ENCODE measurements at regions not wholly inside any gene's neighbourhood (a gene's known extent, or its start where the extent isn't known, plus 50 kb on each side); places are given as distances from the start of the nearest gene placed in this dataset.
"Not testable (repeated sequence)": the region's sequence is repeated elsewhere in the genome, so short reads cannot be mapped to it uniquely, and the experiment has no call there.

GRCh38 chr2:208687720-208688119, 281.1 kb downstream of the PTH2R start:
- H3K27ac ChIP-seq (ENCODE audit: low read length); H3K4me1 ChIP-seq (ENCODE audit: control insufficient read depth, insufficient read depth, low read length); H3K4me3 ChIP-seq (ENCODE audit: low read length in 2 of 2); H3K36me3 ChIP-seq (ENCODE audit: control insufficient read depth in 2 of 2, insufficient read depth in 2 of 2, low read length in 2 of 2); H3K27me3 ChIP-seq (ENCODE audit: control insufficient read depth in 1 of 2, insufficient read depth in 2 of 2, low read length in 2 of 2); H3K9ac ChIP-seq (ENCODE audit: low read length in 2 of 2); H3K9me3 ChIP-seq (ENCODE audit: control insufficient read depth in 2 of 2, low read length in 2 of 2): not testable (repeated sequence)

GRCh38 chr2:208698114-208698513, 291.5 kb downstream of the PTH2R start:
- Histone ChIP-seq H3K27me3 (ENCODE audit: control insufficient read depth in 1 of 2, insufficient read depth in 2 of 2, low read length in 2 of 2) (no peaks in the 10 kb centered on the region), H3K4me1 (ENCODE audit: control insufficient read depth, insufficient read depth, low read length) (no peaks in the 10 kb centered on the region), H3K9me3 (ENCODE audit: control insufficient read depth in 2 of 2, low read length in 2 of 2) (no peaks in the 10 kb centered on the region), H3K9ac (ENCODE audit: low read length in 2 of 2) (no peak overlapping the region), H3K36me3 (ENCODE audit: control insufficient read depth in 2 of 2, insufficient read depth in 2 of 2, low read length in 2 of 2) (no peaks in the 10 kb centered on the region), H3K4me3 (ENCODE audit: low read length in 2 of 2) (no peak overlapping the region), H3K27ac (ENCODE audit: low read length) (no peak overlapping the region)

- Histone ChIP-seq H3K27me3 (ENCODE audit: control insufficient read depth in 1 of 2, insufficient read depth in 2 of 2, low read length in 2 of 2) (no peaks in the 10 kb centered on the region), H3K4me1 (ENCODE audit: control insufficient read depth, insufficient read depth, low read length) (no peaks in the 10 kb centered on the region), H3K27ac (ENCODE audit: low read length) (no peak overlapping the region), H3K9me3 (ENCODE audit: control insufficient read depth in 2 of 2, low read length in 2 of 2) (no peaks in the 10 kb centered on the region), H3K9ac (ENCODE audit: low read length in 2 of 2) (no peak overlapping the region), H3K36me3 (ENCODE audit: control insufficient read depth in 2 of 2, insufficient read depth in 2 of 2, low read length in 2 of 2) (no peaks in the 10 kb centered on the region), H3K4me3 (ENCODE audit: low read length in 2 of 2) (no peak overlapping the region)
Observed at GRCh38 chr2:208708486-208708885, 301.9 kb downstream of the PTH2R start.

- H3K27me3 ChIP-seq (ENCODE audit: control insufficient read depth in 1 of 2, insufficient read depth in 2 of 2, low read length in 2 of 2): no peaks in the 10 kb centered on the region
- no peaks in the 10 kb centered on the region for H3K9me3 ChIP-seq (ENCODE audit: control insufficient read depth in 2 of 2, low read length in 2 of 2)
- no peaks in the 10 kb centered on the region for H3K4me1 ChIP-seq (ENCODE audit: control insufficient read depth, insufficient read depth, low read length)
- H3K36me3 ChIP-seq (ENCODE audit: control insufficient read depth in 2 of 2, insufficient read depth in 2 of 2, low read length in 2 of 2): no peaks in the 10 kb centered on the region
- no peak overlapping the region for H3K4me3 ChIP-seq (ENCODE audit: low read length in 2 of 2)
- H3K27ac ChIP-seq (ENCODE audit: low read length): no peak overlapping the region
- no peak overlapping the region for H3K9ac ChIP-seq (ENCODE audit: low read length in 2 of 2)
Observed at GRCh38 chr2:208711598-208711997, 305.0 kb downstream of the PTH2R start.

- H3K4me3 ChIP-seq (ENCODE audit: low read length in 2 of 2): no peak overlapping the region
- no peaks in the 10 kb centered on the region for H3K36me3 ChIP-seq (ENCODE audit: control insufficient read depth in 2 of 2, insufficient read depth in 2 of 2, low read length in 2 of 2)
- H3K4me1 ChIP-seq (ENCODE audit: control insufficient read depth, insufficient read depth, low read length): no peaks in the 10 kb centered on the region
- no peak overlapping the region for H3K27ac ChIP-seq (ENCODE audit: low read length)
- H3K9ac ChIP-seq (ENCODE audit: low read length in 2 of 2): no peak overlapping the region
- H3K27me3 ChIP-seq (ENCODE audit: control insufficient read depth in 1 of 2, insufficient read depth in 2 of 2, low read length in 2 of 2): no peaks in the 10 kb centered on the region
- no peaks in the 10 kb centered on the region for H3K9me3 ChIP-seq (ENCODE audit: control insufficient read depth in 2 of 2, low read length in 2 of 2)
Observed at GRCh38 chr2:208713066-208713745, 306.6 kb downstream of the PTH2R start.

- Histone ChIP-seq H3K36me3 (ENCODE audit: control insufficient read depth in 2 of 2, insufficient read depth in 2 of 2, low read length in 2 of 2) (no peaks in the 10 kb centered on the region), H3K4me3 (ENCODE audit: low read length in 2 of 2) (no peak overlapping the region), H3K9me3 (ENCODE audit: control insufficient read depth in 2 of 2, low read length in 2 of 2) (no peaks in the 10 kb centered on the region), H3K27me3 (ENCODE audit: control insufficient read depth in 1 of 2, insufficient read depth in 2 of 2, low read length in 2 of 2) (no peaks in the 10 kb centered on the region), H3K9ac (ENCODE audit: low read length in 2 of 2) (no peak overlapping the region), H3K27ac (ENCODE audit: low read length) (no peak overlapping the region), H3K4me1 (ENCODE audit: control insufficient read depth, insufficient read depth, low read length) (no peaks in the 10 kb centered on the region)
Observed at GRCh38 chr2:208718828-208719227, 312.2 kb downstream of the PTH2R start.

- H3K9ac ChIP-seq (ENCODE audit: low read length in 2 of 2): no peak overlapping the region
- no peaks in the 10 kb centered on the region for H3K4me1 ChIP-seq (ENCODE audit: control insufficient read depth, insufficient read depth, low read length)
- no peak overlapping the region for H3K27ac ChIP-seq (ENCODE audit: low read length)
- H3K9me3 ChIP-seq (ENCODE audit: control insufficient read depth in 2 of 2, low read length in 2 of 2): no peaks in the 10 kb centered on the region
- no peaks in the 10 kb centered on the region for H3K27me3 ChIP-seq (ENCODE audit: control insufficient read depth in 1 of 2, insufficient read depth in 2 of 2, low read length in 2 of 2)
- H3K36me3 ChIP-seq (ENCODE audit: control insufficient read depth in 2 of 2, insufficient read depth in 2 of 2, low read length in 2 of 2): no peaks in the 10 kb centered on the region
- H3K4me3 ChIP-seq (ENCODE audit: low read length in 2 of 2): no peak overlapping the region
Observed at GRCh38 chr2:208722731-208723130, 316.1 kb downstream of the PTH2R start.

- H3K4me1 ChIP-seq (ENCODE audit: control insufficient read depth, insufficient read depth, low read length): no peaks in the 10 kb centered on the region
- no peak overlapping the region for H3K27ac ChIP-seq (ENCODE audit: low read length)
- no peaks in the 10 kb centered on the region for H3K27me3 ChIP-seq (ENCODE audit: control insufficient read depth in 1 of 2, insufficient read depth in 2 of 2, low read length in 2 of 2)
- H3K9me3 ChIP-seq (ENCODE audit: control insufficient read depth in 2 of 2, low read length in 2 of 2): no peaks in the 10 kb centered on the region
- no peak overlapping the region for H3K4me3 ChIP-seq (ENCODE audit: low read length in 2 of 2)
- H3K36me3 ChIP-seq (ENCODE audit: control insufficient read depth in 2 of 2, insufficient read depth in 2 of 2, low read length in 2 of 2): no peaks in the 10 kb centered on the region
- H3K9ac ChIP-seq (ENCODE audit: low read length in 2 of 2): no peak overlapping the region
Observed at GRCh38 chr2:208725280-208725679, 318.7 kb downstream of the PTH2R start.

GRCh38 chr2:208726242-208726641, 319.6 kb downstream of the PTH2R start:
- no peaks in the 10 kb centered on the region for H3K27me3 ChIP-seq (ENCODE audit: control insufficient read depth in 1 of 2, insufficient read depth in 2 of 2, low read length in 2 of 2)
- H3K4me1 ChIP-seq (ENCODE audit: control insufficient read depth, insufficient read depth, low read length): no peaks in the 10 kb centered on the region
- H3K27ac ChIP-seq (ENCODE audit: low read length): no peak overlapping the region
- no peaks in the 10 kb centered on the region for H3K36me3 ChIP-seq (ENCODE audit: control insufficient read depth in 2 of 2, insufficient read depth in 2 of 2, low read length in 2 of 2)
- no peaks in the 10 kb centered on the region for H3K9me3 ChIP-seq (ENCODE audit: control insufficient read depth in 2 of 2, low read length in 2 of 2)
- H3K9ac ChIP-seq (ENCODE audit: low read length in 2 of 2): no peak overlapping the region
- no peak overlapping the region for H3K4me3 ChIP-seq (ENCODE audit: low read length in 2 of 2)

GRCh38 chr2:208751663-208752415, 345.2 kb downstream of the PTH2R start:
- H3K4me3 ChIP-seq (ENCODE audit: low read length in 2 of 2); H3K9ac ChIP-seq (ENCODE audit: low read length in 2 of 2); H3K27ac ChIP-seq (ENCODE audit: low read length); H3K9me3 ChIP-seq (ENCODE audit: control insufficient read depth in 2 of 2, low read length in 2 of 2); H3K27me3 ChIP-seq (ENCODE audit: control insufficient read depth in 1 of 2, insufficient read depth in 2 of 2, low read length in 2 of 2); H3K4me1 ChIP-seq (ENCODE audit: control insufficient read depth, insufficient read depth, low read length); H3K36me3 ChIP-seq (ENCODE audit: control insufficient read depth in 2 of 2, insufficient read depth in 2 of 2, low read length in 2 of 2): not testable (repeated sequence)

- H3K4me3 ChIP-seq (ENCODE audit: low read length in 2 of 2): no peak overlapping the region
Observed at GRCh38 chr2:208757364-208757763, 350.8 kb downstream of the PTH2R start.

More at GRCh38 chr2:208757364-208757763, 350.8 kb downstream of the PTH2R start:
- no peaks in the 10 kb centered on the region for H3K4me1 ChIP-seq (ENCODE audit: control insufficient read depth, insufficient read depth, low read length)
- H3K27me3 ChIP-seq (ENCODE audit: control insufficient read depth in 1 of 2, insufficient read depth in 2 of 2, low read length in 2 of 2): no peaks in the 10 kb centered on the region
- no peaks in the 10 kb centered on the region for H3K36me3 ChIP-seq (ENCODE audit: control insufficient read depth in 2 of 2, insufficient read depth in 2 of 2, low read length in 2 of 2)
- H3K9ac ChIP-seq (ENCODE audit: low read length in 2 of 2): no peak overlapping the region
- no peaks in the 10 kb centered on the region for H3K9me3 ChIP-seq (ENCODE audit: control insufficient read depth in 2 of 2, low read length in 2 of 2)
- no peak overlapping the region for H3K27ac ChIP-seq (ENCODE audit: low read length)
